Loucy (cell line): ENCODE measurements at regions not wholly inside any gene's neighbourhood (a gene's known extent, or its start where the extent isn't known, plus 50 kb on each side); places are given as distances from the start of the nearest gene placed in this dataset.

Source experiments
- EZH2phosphoT487 ChIP-seq: fragments of 200-600 bp; IDR thresholded peaks from 2 replicates; pipeline ENCODE4 v1.6.1; 2018; ENCODE audit warnings: antibody characterized with exemption, mild to moderate bottlenecking, moderate library complexity, borderline replicate concordance
- TF ChIP-seq, protein P1 (sequence below): fragments of 200-600 bp; sonication (generic); conservative IDR thresholded peaks from 2 replicates; pipeline ENCODE4 v1.5.1; 2014; ENCODE audit warnings: mild to moderate bottlenecking, antibody characterized with exemption, low read length

DNA sequence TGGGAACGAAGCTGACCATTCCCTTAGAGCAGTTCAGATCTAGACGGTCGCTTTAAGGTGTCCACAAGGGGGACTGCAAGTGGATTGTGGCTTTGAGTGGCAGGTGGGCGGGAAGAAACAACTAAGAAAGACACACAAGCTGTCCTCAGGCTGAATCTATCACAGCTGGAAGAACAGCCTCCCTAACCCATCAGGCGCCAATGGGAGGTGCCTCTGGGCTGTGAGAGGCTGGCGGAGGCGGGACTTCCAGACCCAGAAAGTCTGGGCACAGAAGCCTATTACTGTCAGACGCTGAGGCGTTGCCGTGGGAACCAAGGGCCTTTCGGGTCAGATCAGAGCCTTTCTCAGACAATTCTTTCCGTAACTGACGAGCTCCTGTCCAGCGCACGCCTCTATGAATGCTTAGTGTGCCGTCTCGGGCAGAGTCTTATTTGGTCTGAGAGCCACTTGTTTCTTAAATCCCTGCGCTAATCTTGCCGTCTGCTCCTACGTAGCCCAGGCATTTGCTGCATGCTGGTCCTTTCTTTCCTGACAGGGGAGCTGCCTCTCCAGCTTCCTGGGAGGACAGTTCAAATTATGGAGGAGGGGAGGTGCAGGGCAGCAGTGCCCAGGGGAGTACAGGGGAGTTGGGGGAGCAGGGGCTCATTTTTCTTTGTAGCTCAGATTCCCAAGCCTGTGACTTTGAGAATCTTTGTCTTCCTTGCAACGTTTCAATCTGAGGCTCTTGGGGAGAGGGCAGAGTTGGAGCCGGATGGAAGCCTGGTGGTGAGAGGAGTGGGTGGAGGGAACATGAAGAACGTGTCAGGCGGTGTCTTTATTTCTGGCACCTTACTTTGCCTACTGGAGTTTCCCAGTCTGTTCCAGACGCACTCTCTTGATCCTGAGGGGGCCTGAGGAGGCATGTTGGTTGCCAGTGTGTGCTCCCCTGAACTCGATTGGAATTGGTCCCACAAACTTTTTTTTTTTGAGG, 618.7 kb downstream of the KCNJ18 start:
- TF ChIP-seq, protein P1, sequence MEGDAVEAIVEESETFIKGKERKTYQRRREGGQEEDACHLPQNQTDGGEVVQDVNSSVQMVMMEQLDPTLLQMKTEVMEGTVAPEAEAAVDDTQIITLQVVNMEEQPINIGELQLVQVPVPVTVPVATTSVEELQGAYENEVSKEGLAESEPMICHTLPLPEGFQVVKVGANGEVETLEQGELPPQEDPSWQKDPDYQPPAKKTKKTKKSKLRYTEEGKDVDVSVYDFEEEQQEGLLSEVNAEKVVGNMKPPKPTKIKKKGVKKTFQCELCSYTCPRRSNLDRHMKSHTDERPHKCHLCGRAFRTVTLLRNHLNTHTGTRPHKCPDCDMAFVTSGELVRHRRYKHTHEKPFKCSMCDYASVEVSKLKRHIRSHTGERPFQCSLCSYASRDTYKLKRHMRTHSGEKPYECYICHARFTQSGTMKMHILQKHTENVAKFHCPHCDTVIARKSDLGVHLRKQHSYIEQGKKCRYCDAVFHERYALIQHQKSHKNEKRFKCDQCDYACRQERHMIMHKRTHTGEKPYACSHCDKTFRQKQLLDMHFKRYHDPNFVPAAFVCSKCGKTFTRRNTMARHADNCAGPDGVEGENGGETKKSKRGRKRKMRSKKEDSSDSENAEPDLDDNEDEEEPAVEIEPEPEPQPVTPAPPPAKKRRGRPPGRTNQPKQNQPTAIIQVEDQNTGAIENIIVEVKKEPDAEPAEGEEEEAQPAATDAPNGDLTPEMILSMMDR, result no peak
- no peak for TF ChIP-seq EZH2phosphoT487
